SK-N-SH treated with all-trans-retinoic acid at 6 μM for 48 hours (cell line): ENCODE measurements at regions not wholly inside any gene's neighbourhood (a gene's known extent, or its start where the extent isn't known, plus 50 kb on each side); places are given as distances from the start of the nearest gene placed in this dataset.

Source experiments
- ARNTL ChIP-seq: fragments of 450-650 bp; formaldehyde crosslinking; IDR thresholded peaks from 2 replicates; pipeline ENCODE4 v1.5.0; 2020; ENCODE audit warnings: low read depth, mild to moderate bottlenecking, moderate library complexity, borderline replicate concordance
- GLIS3 ChIP-seq: fragments of 250-450 bp; sonication (Bioruptor Pico); IDR thresholded peaks from 2 replicates; pipeline ENCODE4 v1.5.0; 2020; ENCODE audit warnings: mild to moderate bottlenecking, moderate library complexity
- PATZ1 ChIP-seq: fragments of 250-450 bp; sonication (Bioruptor Pico); IDR thresholded peaks from 2 replicates; pipeline ENCODE4 v1.8.0; 2020; ENCODE audit warnings: mild to moderate bottlenecking, moderate library complexity, borderline replicate concordance
- SNAI2 ChIP-seq: fragments of 250-450 bp; sonication (Bioruptor Pico); IDR thresholded peaks from 2 replicates; pipeline ENCODE4 v1.5.0; 2020; ENCODE audit warnings: mild to moderate bottlenecking, moderate library complexity
- TOX ChIP-seq: fragments of 250-450 bp; sonication (Bioruptor Pico); IDR thresholded peaks from 2 replicates; pipeline ENCODE4 v1.8.0; 2021; ENCODE audit warnings: mild to moderate bottlenecking, moderate library complexity, borderline replicate concordance
- TSHZ2 ChIP-seq: fragments of 250-450 bp; sonication (Bioruptor Pico); IDR thresholded peaks from 2 replicates; pipeline ENCODE4 v1.5.0; 2020; ENCODE audit warnings: mild to moderate bottlenecking, moderate library complexity
- ZC3H10 ChIP-seq: fragments of 250-450 bp; sonication (Bioruptor Pico); IDR thresholded peaks from 2 replicates; pipeline ENCODE4 v1.5.1; 2021; ENCODE audit warnings: mild to moderate bottlenecking, moderate library complexity
- ZNF70 ChIP-seq: fragments of 450-650 bp; formaldehyde crosslinking; IDR thresholded peaks from 2 replicates; pipeline ENCODE4 v1.5.0; 2020; ENCODE audit warnings: mild to moderate bottlenecking, moderate library complexity
- ZNF8 ChIP-seq: fragments of 450-650 bp; formaldehyde crosslinking; IDR thresholded peaks from 2 replicates; pipeline ENCODE4 v1.5.0; 2020; ENCODE audit warnings: mild to moderate bottlenecking, moderate library complexity
- TF ChIP-seq, protein P1 (sequence below): fragments of 250-450 bp; sonication (Bioruptor Pico); IDR thresholded peaks from 2 replicates; pipeline ENCODE4 v1.5.1; 2020; ENCODE audit warnings: low read depth, mild to moderate bottlenecking, moderate library complexity

GRCh38 chr12:86770871-86771270 lies 514.7 kb upstream of the MGAT4C start:
- no peak for TF ChIP-seq GLIS3
- no peak for TF ChIP-seq TSHZ2 (CRISPR knock-in tag)
- TF ChIP-seq, protein P1, sequence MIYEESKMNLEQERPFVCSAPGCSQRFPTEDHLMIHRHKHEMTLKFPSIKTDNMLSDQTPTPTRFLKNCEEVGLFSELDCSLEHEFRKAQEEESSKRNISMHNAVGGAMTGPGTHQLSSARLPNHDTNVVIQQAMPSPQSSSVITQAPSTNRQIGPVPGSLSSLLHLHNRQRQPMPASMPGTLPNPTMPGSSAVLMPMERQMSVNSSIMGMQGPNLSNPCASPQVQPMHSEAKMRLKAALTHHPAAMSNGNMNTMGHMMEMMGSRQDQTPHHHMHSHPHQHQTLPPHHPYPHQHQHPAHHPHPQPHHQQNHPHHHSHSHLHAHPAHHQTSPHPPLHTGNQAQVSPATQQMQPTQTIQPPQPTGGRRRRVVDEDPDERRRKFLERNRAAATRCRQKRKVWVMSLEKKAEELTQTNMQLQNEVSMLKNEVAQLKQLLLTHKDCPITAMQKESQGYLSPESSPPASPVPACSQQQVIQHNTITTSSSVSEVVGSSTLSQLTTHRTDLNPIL = no peak
- TF ChIP-seq TOX (CRISPR knock-in tag) = no peak
- no peak for TF ChIP-seq PATZ1
- no peak for TF ChIP-seq SNAI2 (CRISPR knock-in tag)
- no peak for TF ChIP-seq ZNF8
- no peak for TF ChIP-seq ZNF70
- no peak for TF ChIP-seq ARNTL (CRISPR knock-in tag)
- TF ChIP-seq ZC3H10 (CRISPR knock-in tag) = no peak
